DOHH2 (cell line): ENCODE measurements at regions not wholly inside any gene's neighbourhood (a gene's known extent, or its start where the extent isn't known, plus 50 kb on each side); places are given as distances from the start of the nearest gene placed in this dataset.

Experiments used
- H3F3A ChIP-seq: fragments of 200-600 bp; sonication (generic), shearing (Covaris generic); 2 replicates; pipeline ENCODE4 v1.6.0; 2016; ENCODE audit warnings: antibody characterized with exemption, mild to moderate bottlenecking; ENCODE audit not compliant: control insufficient read depth, insufficient read depth
- H3K27ac ChIP-seq: fragments of 200-600 bp; sonication (generic); 2 replicates; pipeline ENCODE4 v1.5.1; 2014; ENCODE audit warnings: low read depth, mild to moderate bottlenecking, low read length, moderate library complexity
- H3K27me3 ChIP-seq: fragments of 200-600 bp; sonication (generic); 2 replicates; pipeline ENCODE4 v1.6.1; 2014; ENCODE audit warnings: mild to moderate bottlenecking, low read length, mixed read lengths; ENCODE audit not compliant: control insufficient read depth
- H3K36me3 ChIP-seq: fragments of 200-600 bp; sonication (generic); 2 replicates; pipeline ENCODE4 v1.6.1; 2014; ENCODE audit warnings: mild to moderate bottlenecking, low read length, moderate library complexity, mixed read lengths; ENCODE audit not compliant: control insufficient read depth
- H3K4me1 ChIP-seq: fragments of 200-600 bp; sonication (generic); 2 replicates; pipeline ENCODE4 v1.6.1; 2014; ENCODE audit warnings: mild to moderate bottlenecking, low read length, mixed read lengths; ENCODE audit not compliant: control insufficient read depth
- H3K4me2 ChIP-seq: fragments of 200-600 bp; sonication (generic); 2 replicates; pipeline ENCODE4 v1.6.0; 2014; ENCODE audit warnings: mild to moderate bottlenecking, low read length, moderate library complexity
- H3K4me3 ChIP-seq: fragments of 200-600 bp; sonication (generic); 2 replicates; pipeline ENCODE4 v1.5.1; 2014; ENCODE audit warnings: mild to moderate bottlenecking, low read length, mixed read lengths
- H3K79me2 ChIP-seq: fragments of 200-600 bp; sonication (generic); 2 replicates; pipeline ENCODE4 v1.6.1; 2014; ENCODE audit warnings: mild to moderate bottlenecking, low read length, mixed read lengths; ENCODE audit not compliant: control insufficient read depth
- H3K9me2 ChIP-seq: fragments of 200-600 bp; sonication (generic); replicated peaks from 2 replicates; pipeline ENCODE4 v1.6.1; 2014; ENCODE audit warnings: mild to moderate bottlenecking, low read length, mixed read lengths; ENCODE audit not compliant: control insufficient read depth
- H3K9me3 ChIP-seq: fragments of 200-600 bp; sonication (generic); 2 replicates; pipeline ENCODE4 v1.6.1; 2014; ENCODE audit warnings: antibody characterized with exemption, low read length, mixed read lengths; ENCODE audit not compliant: control insufficient read depth, insufficient read depth
- H4K20me1 ChIP-seq: fragments of 200-600 bp; sonication (generic); 2 replicates; pipeline ENCODE4 v1.6.0; 2014; ENCODE audit warnings: low read depth, mild to moderate bottlenecking, antibody characterized with exemption, low read length, moderate library complexity; ENCODE audit not compliant: control insufficient read depth, insufficient read depth
- CTCF ChIP-seq: fragments of 200-600 bp; sonication (generic); IDR thresholded peaks from one replicate; pipeline ENCODE4 v1.5.1; 2014; ENCODE audit warnings: antibody characterized with exemption, mild to moderate bottlenecking, low read depth, low read length; ENCODE audit not compliant: poor library complexity, severe bottlenecking
- EZH2phosphoT487 ChIP-seq: fragments of 200-600 bp; sonication (generic); IDR thresholded peaks from 2 replicates; pipeline ENCODE4 v1.6.1; 2017; ENCODE audit warnings: borderline replicate concordance, mild to moderate bottlenecking, antibody characterized with exemption, low read length, moderate library complexity, mixed read lengths

- Histone ChIP-seq H3F3A (peaks cover 8% of the 10 kb centered on the region; the same call in 1 of the 2 replicates), H3K27me3 (no peaks in the 10 kb centered on the region), H3K4me3 (no peak overlapping the region), H3K9me2 (no peaks in the 10 kb centered on the region), H3K36me3 (no peaks in the 10 kb centered on the region), H3K9me3 (no peaks in the 10 kb centered on the region), H3K27ac (no peak overlapping the region), H3K79me2 (no peaks in the 10 kb centered on the region), H4K20me1 (no peaks in the 10 kb centered on the region), H3K4me2 (no peak overlapping the region), H3K4me1 (peaks cover 39% of the 10 kb centered on the region)
- no peak for TF ChIP-seq EZH2phosphoT487
- no peak for TF ChIP-seq CTCF
These were observed 220.2 kb upstream of the PLEKHG7 start for GRCh38 chr12:92482599-92482998.

GRCh38 chr12:92481066-92481465, 221.7 kb upstream of the PLEKHG7 start:
- H3K4me2 ChIP-seq, result no peak overlapping the region
- no peaks in the 10 kb centered on the region for H3K9me3 ChIP-seq
- no peaks in the 10 kb centered on the region for H3K27me3 ChIP-seq
- H3K4me1 ChIP-seq, result peaks cover 26% of the 10 kb centered on the region
- TF ChIP-seq EZH2phosphoT487 (no peak), CTCF (no peak)
- no peaks in the 10 kb centered on the region for H3K36me3 ChIP-seq
- H3K9me2 ChIP-seq, result no peaks in the 10 kb centered on the region
- H4K20me1 ChIP-seq, result no peaks in the 10 kb centered on the region
- H3K79me2 ChIP-seq, result no peaks in the 10 kb centered on the region
- no peak overlapping the region for H3K4me3 ChIP-seq
- H3F3A ChIP-seq, result no peaks in the 10 kb centered on the region
- H3K27ac ChIP-seq, result no peak overlapping the region

- H3K4me2 ChIP-seq, result no peak overlapping the region
- H3K79me2 ChIP-seq, result no peaks in the 10 kb centered on the region
- no peaks in the 10 kb centered on the region for H3K9me2 ChIP-seq
- H3K4me3 ChIP-seq, result no peak overlapping the region
- H3K4me1 ChIP-seq, result peaks cover 22% of the 10 kb centered on the region
- H3F3A ChIP-seq, result no peaks in the 10 kb centered on the region
- no peak overlapping the region for H3K27ac ChIP-seq
- no peaks in the 10 kb centered on the region for H4K20me1 ChIP-seq
- no peaks in the 10 kb centered on the region for H3K27me3 ChIP-seq
- H3K9me3 ChIP-seq, result no peaks in the 10 kb centered on the region
- no peak for TF ChIP-seq EZH2phosphoT487
- TF ChIP-seq CTCF, result no peak
- no peaks in the 10 kb centered on the region for H3K36me3 ChIP-seq
These were observed 224.1 kb upstream of the PLEKHG7 start for GRCh38 chr12:92478692-92479091.
